K562 (cell line): ENCODE measurements at regions not wholly inside any gene's neighbourhood (a gene's known extent, or its start where the extent isn't known, plus 50 kb on each side); places are given as distances from the start of the nearest gene placed in this dataset.

ENCODE experiments used
- ATF1 ChIP-seq, 2 experiments: fragments of 450-650 bp in 1 of 2; IDR thresholded peaks; 2 replicates each; pipeline ENCODE4 v1.6.1; 2016; ENCODE audit warnings: missing compliant biosample characterization in 1 of 2, missing genetic modification characterization in 1 of 2
- BCL6 ChIP-seq: fragments of 250-450 bp; sonication (Bioruptor Pico); IDR thresholded peaks from 2 replicates; pipeline ENCODE4 v1.4.0; 2020
- ELF4 ChIP-seq: fragments of 450-650 bp; formaldehyde crosslinking; IDR thresholded peaks from 2 replicates; pipeline ENCODE4 v1.4.0; 2022; ENCODE audit warnings: missing genetic modification characterization
- GABPA ChIP-seq: fragments of 200-800 bp; sonication (Bioruptor generic); conservative IDR thresholded peaks from 2 replicates; pipeline ENCODE4 v1.6.1; 2016; ENCODE audit warnings: low read depth, missing genetic modification characterization, missing compliant biosample characterization
- MBD2 ChIP-seq: sonication (generic); IDR thresholded peaks from 2 replicates; pipeline ENCODE4 v1.6.1; 2016; ENCODE audit warnings: low read depth, borderline replicate concordance
- NUFIP1 ChIP-seq: fragments of 450-650 bp; IDR thresholded peaks from 2 replicates; pipeline ENCODE4 v1.6.1; 2018; ENCODE audit not compliant: partially characterized antibody
- PHB ChIP-seq: fragments of 250-450 bp; sonication (Bioruptor Pico); IDR thresholded peaks from 2 replicates; pipeline ENCODE4 v1.5.0; 2021
- POLR2B ChIP-seq: fragments of 450-650 bp; IDR thresholded peaks from 2 replicates; pipeline ENCODE4 v1.6.1; 2018; ENCODE audit warnings: low read depth; ENCODE audit not compliant: partially characterized antibody
- POLR3A ChIP-seq: IDR thresholded peaks from 2 replicates; pipeline ENCODE4 v1.6.1; 2011; ENCODE audit warnings: borderline replicate concordance, mild to moderate bottlenecking, moderate library complexity; ENCODE audit not compliant: insufficient read length, insufficient read depth; ENCODE audit errors: extremely low read depth
- VEZF1 ChIP-seq: fragments of 200-800 bp; sonication (Bioruptor generic); IDR thresholded peaks from 2 replicates; pipeline ENCODE4 v1.6.1; 2017; ENCODE audit warnings: missing genetic modification characterization, missing compliant biosample characterization
- ZNF407 ChIP-seq: fragments of 450-650 bp; IDR thresholded peaks from 2 replicates; pipeline ENCODE4 v1.6.1; 2016; ENCODE audit warnings: low read depth
- ZNF583 ChIP-seq: fragments of 250-450 bp; sonication (Bioruptor Pico); IDR thresholded peaks from 2 replicates; pipeline ENCODE4 v1.4.0; 2020
- ZNF584 ChIP-seq: fragments of 200-800 bp; sonication (Bioruptor generic); IDR thresholded peaks from 2 replicates; pipeline ENCODE4 v1.6.1; 2016; ENCODE audit warnings: low read depth, mild to moderate bottlenecking, missing genetic modification characterization, missing compliant biosample characterization
- TF ChIP-seq, protein P1 (sequence below): sonication (generic); formaldehyde crosslinking; IDR thresholded peaks from 2 replicates; pipeline ENCODE4 v1.8.0; 2022; ENCODE audit warnings: mild to moderate bottlenecking, missing genetic modification reagents

DNA sequence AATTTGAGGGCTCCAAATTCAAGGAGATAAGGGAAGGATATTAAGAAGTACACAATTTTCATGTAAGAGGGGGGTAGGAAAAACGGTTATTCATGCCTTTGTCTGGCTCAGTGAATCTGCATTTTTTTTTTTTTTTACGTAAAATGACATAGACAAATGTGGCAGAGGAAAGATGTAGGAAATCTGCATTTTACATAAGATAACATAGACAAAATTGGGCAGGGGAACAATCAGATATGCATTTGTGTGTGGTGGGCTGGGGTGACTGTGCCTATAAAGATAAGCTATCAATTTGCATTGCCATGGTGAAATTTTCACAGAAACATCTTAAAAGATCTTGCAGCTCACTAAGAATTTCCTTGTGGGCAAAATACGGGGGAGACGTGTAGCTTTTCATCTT, 92.7 kb upstream of the GPR141 start (continued):
- TF ChIP-seq ZNF407 (no peak), VEZF1 (CRISPR knock-in tag) (peak; percentile 83), POLR3A (no peak), ATF1 (CRISPR knock-in tag; IDR thresholded peaks at IDR 0.05) (no peak), ATF1 (tag; IDR thresholded peaks at IDR 0.05) (peak; percentile 64), MBD2 (no peak), ZNF584 (CRISPR knock-in tag) (no peak), GABPA (tag) (0 out of 2 replicates have a peak, but pooled peaks have one; percentile 12), ZNF583 (CRISPR knock-in tag) (no peak), PHB (no peak), BCL6 (CRISPR knock-in tag) (no peak), ELF4 (CRISPR knock-in tag) (no peak), POLR2B (no peak), NUFIP1 (no peak)
- TF ChIP-seq, protein P1, sequence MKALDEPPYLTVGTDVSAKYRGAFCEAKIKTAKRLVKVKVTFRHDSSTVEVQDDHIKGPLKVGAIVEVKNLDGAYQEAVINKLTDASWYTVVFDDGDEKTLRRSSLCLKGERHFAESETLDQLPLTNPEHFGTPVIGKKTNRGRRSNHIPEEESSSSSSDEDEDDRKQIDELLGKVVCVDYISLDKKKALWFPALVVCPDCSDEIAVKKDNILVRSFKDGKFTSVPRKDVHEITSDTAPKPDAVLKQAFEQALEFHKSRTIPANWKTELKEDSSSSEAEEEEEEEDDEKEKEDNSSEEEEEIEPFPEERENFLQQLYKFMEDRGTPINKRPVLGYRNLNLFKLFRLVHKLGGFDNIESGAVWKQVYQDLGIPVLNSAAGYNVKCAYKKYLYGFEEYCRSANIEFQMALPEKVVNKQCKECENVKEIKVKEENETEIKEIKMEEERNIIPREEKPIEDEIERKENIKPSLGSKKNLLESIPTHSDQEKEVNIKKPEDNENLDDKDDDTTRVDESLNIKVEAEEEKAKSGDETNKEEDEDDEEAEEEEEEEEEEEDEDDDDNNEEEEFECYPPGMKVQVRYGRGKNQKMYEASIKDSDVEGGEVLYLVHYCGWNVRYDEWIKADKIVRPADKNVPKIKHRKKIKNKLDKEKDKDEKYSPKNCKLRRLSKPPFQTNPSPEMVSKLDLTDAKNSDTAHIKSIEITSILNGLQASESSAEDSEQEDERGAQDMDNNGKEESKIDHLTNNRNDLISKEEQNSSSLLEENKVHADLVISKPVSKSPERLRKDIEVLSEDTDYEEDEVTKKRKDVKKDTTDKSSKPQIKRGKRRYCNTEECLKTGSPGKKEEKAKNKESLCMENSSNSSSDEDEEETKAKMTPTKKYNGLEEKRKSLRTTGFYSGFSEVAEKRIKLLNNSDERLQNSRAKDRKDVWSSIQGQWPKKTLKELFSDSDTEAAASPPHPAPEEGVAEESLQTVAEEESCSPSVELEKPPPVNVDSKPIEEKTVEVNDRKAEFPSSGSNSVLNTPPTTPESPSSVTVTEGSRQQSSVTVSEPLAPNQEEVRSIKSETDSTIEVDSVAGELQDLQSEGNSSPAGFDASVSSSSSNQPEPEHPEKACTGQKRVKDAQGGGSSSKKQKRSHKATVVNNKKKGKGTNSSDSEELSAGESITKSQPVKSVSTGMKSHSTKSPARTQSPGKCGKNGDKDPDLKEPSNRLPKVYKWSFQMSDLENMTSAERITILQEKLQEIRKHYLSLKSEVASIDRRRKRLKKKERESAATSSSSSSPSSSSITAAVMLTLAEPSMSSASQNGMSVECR, result no peak
